ENCODE measurements at regions not wholly inside any gene's neighbourhood (a gene's known extent, or its start where the extent isn't known, plus 50 kb on each side); places are given as distances from the start of the nearest gene placed in this dataset.
"Not testable (repeated sequence)": the region's sequence is repeated elsewhere in the genome, so short reads cannot be mapped to it uniquely, and the experiment has no call there.

- no peak for DNase-seq
Observed at GRCh38 chr11:39462506-39462905, 1996.9 kb downstream of the LRRC4C start.

GRCh38 chr11:39461066-39461465 lies 1998.4 kb downstream of the LRRC4C start:
- no peak for DNase-seq

GRCh38 chr11:39459606-39460005 lies 1999.8 kb downstream of the LRRC4C start:
- no peak for DNase-seq

GRCh38 chr11:39458481-39458880 lies 2001.0 kb downstream of the LRRC4C start:
- no peak for DNase-seq

- no peak for DNase-seq
Observed at GRCh38 chr11:39443424-39444022, 2015.9 kb downstream of the LRRC4C start.

- no peak for DNase-seq
Observed at GRCh38 chr11:39442177-39442576, 2017.3 kb downstream of the LRRC4C start.

GRCh38 chr11:39435641-39436040 lies 2023.8 kb downstream of the LRRC4C start:
- no peak for DNase-seq

- no peak for DNase-seq
Observed at GRCh38 chr11:39434466-39434865, 2025.0 kb downstream of the LRRC4C start.

GRCh38 chr11:39432929-39433328 lies 2026.5 kb downstream of the LRRC4C start:
- DNase-seq, result no peak

GRCh38 chr11:39425226-39425625 lies 2034.2 kb downstream of the LRRC4C start:
- DNase-seq, result no peak

GRCh38 chr11:39412117-39412516 lies 2047.3 kb downstream of the LRRC4C start:
- DNase-seq, result no peak

GRCh38 chr11:39385911-39386310 lies 2073.5 kb downstream of the LRRC4C start:
- DNase-seq, result no peak

GRCh38 chr11:39374963-39375698 lies 2084.3 kb downstream of the LRRC4C start:
- DNase-seq, result peak; percentile 27

- no peak for DNase-seq
Observed at GRCh38 chr11:39367534-39367933, 2091.9 kb downstream of the LRRC4C start.

- DNase-seq, result no peak
Observed at GRCh38 chr11:39365809-39366436, 2093.5 kb downstream of the LRRC4C start.

- no peak for DNase-seq
Observed at GRCh38 chr11:39363571-39363970, 2095.9 kb downstream of the LRRC4C start.

GRCh38 chr11:39361557-39361956 lies 2097.9 kb downstream of the LRRC4C start:
- no peak for DNase-seq

GRCh38 chr11:39345834-39346442 lies 2113.5 kb downstream of the LRRC4C start:
- no peak for DNase-seq

GRCh38 chr11:39341461-39341860 lies 2118.0 kb downstream of the LRRC4C start:
- no peak for DNase-seq

GRCh38 chr11:39333006-39333405 lies 2126.4 kb downstream of the LRRC4C start:
- not testable (repeated sequence) for DNase-seq

- no peak for DNase-seq
Observed at GRCh38 chr11:39327302-39327701, 2132.2 kb downstream of the LRRC4C start.

- not testable (repeated sequence) for DNase-seq
Observed at GRCh38 chr11:39311888-39312287, 2147.6 kb downstream of the LRRC4C start.

- no peak for DNase-seq
Observed at GRCh38 chr11:39304586-39304985, 2154.9 kb downstream of the LRRC4C start.

- no peak for DNase-seq
Observed at GRCh38 chr11:39294648-39295047, 2164.8 kb downstream of the LRRC4C start.
